HL-60 (cell line): ENCODE measurements at regions not wholly inside any gene's neighbourhood (a gene's known extent, or its start where the extent isn't known, plus 50 kb on each side); places are given as distances from the start of the nearest gene placed in this dataset.

Source experiments
- DNase-seq, 2 experiments: peaks; one replicate each; pipeline ENCODE4 v3.0.0-alpha.2; 2010 to 2020; ENCODE audit warnings: low read depth in 1 of 2, low spot score in 1 of 2
- H3K27ac ChIP-seq: fragments of 250-450 bp; sonication (Bioruptor Pico); replicated peaks from 2 replicates; pipeline ENCODE4 v1.5.1; 2020; ENCODE audit warnings: mild to moderate bottlenecking, moderate library complexity
- H3K27me3 ChIP-seq: fragments of 250-450 bp; sonication (Bioruptor Pico); 2 replicates; pipeline ENCODE4 v1.5.1; 2021; ENCODE audit warnings: mild to moderate bottlenecking, moderate library complexity; ENCODE audit not compliant: insufficient read depth, poor library complexity, severe bottlenecking
- H3K4me3 ChIP-seq: replicated peaks from 2 replicates; pipeline ENCODE4 v1.5.1; 2011; ENCODE audit warnings: mild to moderate bottlenecking, control low read depth, low read length; ENCODE audit not compliant: insufficient read depth
- CTCF ChIP-seq: IDR thresholded peaks from one replicate; pipeline ENCODE4 v1.5.1; 2011; ENCODE audit warnings: low read length, control low read depth, inconsistent platforms; ENCODE audit not compliant: insufficient read depth
- GABPA ChIP-seq: IDR thresholded peaks from 2 replicates; pipeline ENCODE4 v1.6.1; 2012; ENCODE audit warnings: low read depth
- POLR2AphosphoS5 ChIP-seq: IDR thresholded peaks from 2 replicates; pipeline ENCODE4 v1.6.1; 2012; ENCODE audit warnings: low read depth
- SPI1 ChIP-seq: IDR thresholded peaks from 2 replicates; pipeline ENCODE4 v1.6.1; 2012; ENCODE audit warnings: low read depth, mild to moderate bottlenecking, borderline replicate concordance
- TF ChIP-seq, protein P1 (sequence below): IDR thresholded peaks from 2 replicates; pipeline ENCODE4 v1.6.1; 2012; ENCODE audit warnings: low read depth; ENCODE audit not compliant: insufficient replicate concordance

GRCh38 chr2:47298771-47299170, 70.3 kb upstream of the EPCAM start:
- no peak for DNase-seq
- Histone ChIP-seq H3K27me3 (no peaks in the 10 kb centered on the region), H3K27ac (no peak overlapping the region), H3K4me3 (no peak overlapping the region)
- TF ChIP-seq SPI1 (no peak), POLR2AphosphoS5 (no peak), CTCF (no peak), GABPA (no peak)
- TF ChIP-seq, protein P1, sequence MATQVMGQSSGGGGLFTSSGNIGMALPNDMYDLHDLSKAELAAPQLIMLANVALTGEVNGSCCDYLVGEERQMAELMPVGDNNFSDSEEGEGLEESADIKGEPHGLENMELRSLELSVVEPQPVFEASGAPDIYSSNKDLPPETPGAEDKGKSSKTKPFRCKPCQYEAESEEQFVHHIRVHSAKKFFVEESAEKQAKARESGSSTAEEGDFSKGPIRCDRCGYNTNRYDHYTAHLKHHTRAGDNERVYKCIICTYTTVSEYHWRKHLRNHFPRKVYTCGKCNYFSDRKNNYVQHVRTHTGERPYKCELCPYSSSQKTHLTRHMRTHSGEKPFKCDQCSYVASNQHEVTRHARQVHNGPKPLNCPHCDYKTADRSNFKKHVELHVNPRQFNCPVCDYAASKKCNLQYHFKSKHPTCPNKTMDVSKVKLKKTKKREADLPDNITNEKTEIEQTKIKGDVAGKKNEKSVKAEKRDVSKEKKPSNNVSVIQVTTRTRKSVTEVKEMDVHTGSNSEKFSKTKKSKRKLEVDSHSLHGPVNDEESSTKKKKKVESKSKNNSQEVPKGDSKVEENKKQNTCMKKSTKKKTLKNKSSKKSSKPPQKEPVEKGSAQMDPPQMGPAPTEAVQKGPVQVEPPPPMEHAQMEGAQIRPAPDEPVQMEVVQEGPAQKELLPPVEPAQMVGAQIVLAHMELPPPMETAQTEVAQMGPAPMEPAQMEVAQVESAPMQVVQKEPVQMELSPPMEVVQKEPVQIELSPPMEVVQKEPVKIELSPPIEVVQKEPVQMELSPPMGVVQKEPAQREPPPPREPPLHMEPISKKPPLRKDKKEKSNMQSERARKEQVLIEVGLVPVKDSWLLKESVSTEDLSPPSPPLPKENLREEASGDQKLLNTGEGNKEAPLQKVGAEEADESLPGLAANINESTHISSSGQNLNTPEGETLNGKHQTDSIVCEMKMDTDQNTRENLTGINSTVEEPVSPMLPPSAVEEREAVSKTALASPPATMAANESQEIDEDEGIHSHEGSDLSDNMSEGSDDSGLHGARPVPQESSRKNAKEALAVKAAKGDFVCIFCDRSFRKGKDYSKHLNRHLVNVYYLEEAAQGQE: no peak

DNA sequence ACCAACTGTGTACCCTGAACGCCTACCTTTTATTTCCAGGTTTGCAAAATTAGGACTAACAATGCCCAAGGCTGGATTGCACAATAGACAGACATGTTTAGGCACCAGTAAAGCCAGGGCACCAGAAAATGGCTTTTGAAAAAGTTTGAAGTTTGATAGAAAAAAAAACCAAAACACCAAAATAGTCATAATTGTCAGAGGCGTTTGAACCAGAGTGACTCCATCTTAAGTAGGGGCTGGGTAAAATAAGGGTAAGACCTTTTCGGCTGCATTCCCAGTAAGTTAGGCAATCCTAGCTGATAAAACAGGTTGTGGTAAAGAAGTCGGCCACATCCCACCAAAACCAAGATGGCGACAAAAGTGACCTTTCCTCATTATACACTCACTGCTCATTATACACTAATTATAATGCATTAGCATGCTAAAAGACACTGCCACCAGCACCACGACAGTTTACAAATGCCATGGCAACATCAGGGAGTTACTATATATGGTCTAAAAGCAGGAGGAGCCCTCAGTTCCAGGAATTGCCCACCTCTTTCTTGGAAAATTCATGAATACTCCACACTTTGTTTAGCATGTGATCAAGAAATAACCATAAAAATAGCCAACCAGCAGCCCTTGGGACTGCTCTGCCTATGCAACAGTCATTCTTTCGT, 71.2 kb upstream of the EPCAM start:
- TF ChIP-seq, protein P1: no peak
- TF ChIP-seq CTCF: no peak
- TF ChIP-seq GABPA: no peak
- no peak for TF ChIP-seq SPI1
- TF ChIP-seq POLR2AphosphoS5: no peak
- Histone ChIP-seq H3K4me3 (no peak overlapping the region), H3K27ac (no peak overlapping the region), H3K27me3 (no peaks in the 10 kb centered on the region)
- no peak for DNase-seq

DNA sequence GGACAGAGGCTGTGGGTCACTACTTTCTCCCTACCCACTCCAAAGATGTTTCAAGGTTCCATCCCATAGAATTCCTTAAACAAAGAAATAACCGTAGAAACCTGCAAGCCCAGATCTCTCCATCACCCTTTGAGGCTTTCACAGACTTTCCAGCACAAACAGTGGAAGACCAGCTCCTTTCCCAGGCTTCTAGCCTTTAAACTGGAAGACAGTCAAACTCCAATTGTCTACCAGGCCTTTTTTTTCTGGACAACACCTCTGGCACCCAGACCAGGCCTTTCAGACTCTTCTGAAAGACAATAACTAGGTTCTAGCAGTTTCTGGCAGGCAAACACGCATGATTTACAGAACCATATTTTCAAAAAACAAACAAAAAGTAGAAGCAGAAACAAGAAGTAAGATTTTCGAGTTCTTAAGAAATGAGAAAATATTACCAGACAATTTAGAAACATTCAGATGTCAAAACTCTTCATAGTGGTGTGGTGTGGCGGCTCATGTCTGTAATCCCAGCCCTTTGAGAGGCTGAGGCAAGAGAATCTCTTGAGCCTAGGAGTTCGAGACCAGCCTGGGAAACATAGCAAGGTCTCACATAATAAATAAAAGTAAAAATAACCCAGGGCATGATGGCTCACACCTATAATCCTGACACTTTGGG, 73.0 kb upstream of the EPCAM start:
- no peak for TF ChIP-seq POLR2AphosphoS5
- TF ChIP-seq CTCF: no peak
- TF ChIP-seq, protein P1: no peak
- TF ChIP-seq SPI1: no peak
- TF ChIP-seq GABPA: no peak
- Histone ChIP-seq H3K27ac (peak overlapping the region; percentile 53), H3K4me3 (no peak overlapping the region), H3K27me3 (no peaks in the 10 kb centered on the region)
- peak in 1 of 2 experiments; percentile 33 for DNase-seq
